ENCODE measurements at regions not wholly inside any gene's neighbourhood (a gene's known extent, or its start where the extent isn't known, plus 50 kb on each side); places are given as distances from the start of the nearest gene placed in this dataset.
A peak's percentile ranks its signal among the peaks of the same experiment; 100 is the strongest.

GRCh38 chr13:84279166-84279565, 396.9 kb upstream of the SLITRK1 start:
- DNase-seq (ENCODE audit: low read depth, low spot score) = peak; percentile 16
- H3K36me3 ChIP-seq (ENCODE audit: insufficient read depth, low read length) = no peaks in the 10 kb centered on the region
- TF ChIP-seq EZH2 (IDR thresholded peaks at IDR 0.05) = no peak
- no peak for TF ChIP-seq POLR2AphosphoS5 (IDR thresholded peaks at IDR 0.05; ENCODE audit: borderline replicate concordance, low read depth, low read length)
- TF ChIP-seq FOXP2 (optimal IDR thresholded peaks at IDR 0.05; ENCODE audit: control extremely low read depth, extremely low read length, insufficient read depth) = no peak
- H3K4me3 ChIP-seq = no peak overlapping the region
- H3K9me3 ChIP-seq (ENCODE audit: low read depth, low read length) = no peaks in the 10 kb centered on the region
- no peak overlapping the region for H3K9ac ChIP-seq (ENCODE audit: insufficient read length)
- H3K27ac ChIP-seq = no peak overlapping the region

- Histone ChIP-seq H3K9me3 (ENCODE audit: low read depth, low read length) (no peaks in the 10 kb centered on the region), H3K36me3 (ENCODE audit: insufficient read depth, low read length) (no peaks in the 10 kb centered on the region), H3K27ac (no peak overlapping the region), H3K9ac (ENCODE audit: insufficient read length) (no peak overlapping the region), H3K4me3 (no peak overlapping the region)
- no peak for DNase-seq (ENCODE audit: low read depth, low spot score)
- TF ChIP-seq EZH2 (IDR thresholded peaks at IDR 0.05) (no peak), POLR2AphosphoS5 (IDR thresholded peaks at IDR 0.05; ENCODE audit: borderline replicate concordance, low read depth, low read length) (no peak)
Measured at GRCh38 chr13:84272877-84273562, 390.7 kb upstream of the SLITRK1 start.

GRCh38 chr13:84265257-84265764, 383.0 kb upstream of the SLITRK1 start:
- H3K4me3 ChIP-seq = no peak overlapping the region
- H3K36me3 ChIP-seq (ENCODE audit: insufficient read depth, low read length) = no peaks in the 10 kb centered on the region
- TF ChIP-seq POLR2AphosphoS5 (IDR thresholded peaks at IDR 0.05; ENCODE audit: borderline replicate concordance, low read depth, low read length) = no peak
- H3K9me3 ChIP-seq (ENCODE audit: low read depth, low read length) = no peaks in the 10 kb centered on the region
- H3K9ac ChIP-seq (ENCODE audit: insufficient read length) = no peak overlapping the region
- DNase-seq (ENCODE audit: low read depth, low spot score) = no peak
- H3K27ac ChIP-seq = no peak overlapping the region

GRCh38 chr13:84263354-84264069, 381.2 kb upstream of the SLITRK1 start:
- H3K4me3 ChIP-seq = no peak overlapping the region
- H3K36me3 ChIP-seq (ENCODE audit: insufficient read depth, low read length) = no peaks in the 10 kb centered on the region
- H3K9me3 ChIP-seq (ENCODE audit: low read depth, low read length) = no peaks in the 10 kb centered on the region
- no peak for TF ChIP-seq EZH2 (IDR thresholded peaks at IDR 0.05)
- no peak for TF ChIP-seq FOXP2 (optimal IDR thresholded peaks at IDR 0.05; ENCODE audit: control extremely low read depth, extremely low read length, insufficient read depth)
- no peak for TF ChIP-seq POLR2AphosphoS5 (IDR thresholded peaks at IDR 0.05; ENCODE audit: borderline replicate concordance, low read depth, low read length)
- DNase-seq (ENCODE audit: low read depth, low spot score) = no peak
- no peak overlapping the region for H3K9ac ChIP-seq (ENCODE audit: insufficient read length)
- no peak overlapping the region for H3K27ac ChIP-seq

- H3K9ac ChIP-seq (ENCODE audit: insufficient read length) = no peak overlapping the region
- no peak overlapping the region for H3K27ac ChIP-seq
- no peaks in the 10 kb centered on the region for H3K36me3 ChIP-seq (ENCODE audit: insufficient read depth, low read length)
- no peak for TF ChIP-seq EZH2 (IDR thresholded peaks at IDR 0.05)
- no peak for TF ChIP-seq POLR2AphosphoS5 (IDR thresholded peaks at IDR 0.05; ENCODE audit: borderline replicate concordance, low read depth, low read length)
- TF ChIP-seq FOXP2 (optimal IDR thresholded peaks at IDR 0.05; ENCODE audit: control extremely low read depth, extremely low read length, insufficient read depth) = no peak
- DNase-seq (ENCODE audit: low read depth, low spot score) = no peak
- no peaks in the 10 kb centered on the region for H3K9me3 ChIP-seq (ENCODE audit: low read depth, low read length)
- H3K4me3 ChIP-seq = no peak overlapping the region
Measured at GRCh38 chr13:84255226-84255797, 373.0 kb upstream of the SLITRK1 start.

GRCh38 chr13:84249463-84249862, 367.2 kb upstream of the SLITRK1 start:
- Histone ChIP-seq H3K27ac (no peak overlapping the region), H3K36me3 (ENCODE audit: insufficient read depth, low read length) (no peaks in the 10 kb centered on the region), H3K9me3 (ENCODE audit: low read depth, low read length) (no peaks in the 10 kb centered on the region), H3K4me3 (no peak overlapping the region), H3K9ac (ENCODE audit: insufficient read length) (no peak overlapping the region)
- DNase-seq (ENCODE audit: low read depth, low spot score) = no peak
- TF ChIP-seq FOXP2 (optimal IDR thresholded peaks at IDR 0.05; ENCODE audit: control extremely low read depth, extremely low read length, insufficient read depth) (no peak), POLR2AphosphoS5 (IDR thresholded peaks at IDR 0.05; ENCODE audit: borderline replicate concordance, low read depth, low read length) (no peak), EZH2 (IDR thresholded peaks at IDR 0.05) (no peak)

GRCh38 chr13:84243340-84243739, 361.1 kb upstream of the SLITRK1 start:
- no peaks in the 10 kb centered on the region for H3K36me3 ChIP-seq (ENCODE audit: insufficient read depth, low read length)
- H3K27ac ChIP-seq = no peak overlapping the region
- H3K4me3 ChIP-seq = no peak overlapping the region
- H3K9me3 ChIP-seq (ENCODE audit: low read depth, low read length) = no peaks in the 10 kb centered on the region
- H3K9ac ChIP-seq (ENCODE audit: insufficient read length) = no peak overlapping the region
- DNase-seq (ENCODE audit: low read depth, low spot score) = no peak
- TF ChIP-seq EZH2 (IDR thresholded peaks at IDR 0.05) = no peak
- no peak for TF ChIP-seq FOXP2 (optimal IDR thresholded peaks at IDR 0.05; ENCODE audit: control extremely low read depth, extremely low read length, insufficient read depth)
- TF ChIP-seq POLR2AphosphoS5 (IDR thresholded peaks at IDR 0.05; ENCODE audit: borderline replicate concordance, low read depth, low read length) = no peak

- TF ChIP-seq EZH2 (IDR thresholded peaks at IDR 0.05) (no peak), POLR2AphosphoS5 (IDR thresholded peaks at IDR 0.05; ENCODE audit: borderline replicate concordance, low read depth, low read length) (no peak), FOXP2 (optimal IDR thresholded peaks at IDR 0.05; ENCODE audit: control extremely low read depth, extremely low read length, insufficient read depth) (no peak)
- Histone ChIP-seq H3K9ac (ENCODE audit: insufficient read length) (no peak overlapping the region), H3K4me3 (no peak overlapping the region), H3K9me3 (ENCODE audit: low read depth, low read length) (no peaks in the 10 kb centered on the region), H3K36me3 (ENCODE audit: insufficient read depth, low read length) (no peaks in the 10 kb centered on the region), H3K27ac (no peak overlapping the region)
- no peak for DNase-seq (ENCODE audit: low read depth, low spot score)
Measured at GRCh38 chr13:84239032-84239431, 356.8 kb upstream of the SLITRK1 start.
